ENCODE measurements at regions not wholly inside any gene's neighbourhood (a gene's known extent, or its start where the extent isn't known, plus 50 kb on each side); places are given as distances from the start of the nearest gene placed in this dataset.

DNA sequence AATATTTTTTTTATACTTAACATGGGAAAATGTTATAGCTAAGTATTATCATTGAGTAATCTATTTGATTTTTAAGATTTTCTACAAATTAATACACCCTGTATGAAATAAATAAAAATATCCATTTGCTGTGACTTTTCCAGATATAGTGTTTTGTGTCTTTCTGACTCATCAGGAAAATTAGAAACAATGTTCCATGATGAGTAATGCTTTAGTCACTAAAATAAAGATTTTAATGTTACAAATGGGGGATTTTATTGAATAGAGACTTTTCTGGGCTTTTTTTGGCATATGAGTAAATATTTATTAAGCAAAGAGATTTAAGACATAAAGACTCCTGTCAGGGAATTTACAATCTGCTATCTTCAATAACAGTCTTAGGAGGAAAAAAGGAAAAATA lies 279.2 kb upstream of the NOCT start:
- TF ChIP-seq MAZ (IDR thresholded peaks at IDR 0.05; ENCODE audit: borderline replicate concordance, low read depth, low read length) = no peak
- TF ChIP-seq, protein P1, sequence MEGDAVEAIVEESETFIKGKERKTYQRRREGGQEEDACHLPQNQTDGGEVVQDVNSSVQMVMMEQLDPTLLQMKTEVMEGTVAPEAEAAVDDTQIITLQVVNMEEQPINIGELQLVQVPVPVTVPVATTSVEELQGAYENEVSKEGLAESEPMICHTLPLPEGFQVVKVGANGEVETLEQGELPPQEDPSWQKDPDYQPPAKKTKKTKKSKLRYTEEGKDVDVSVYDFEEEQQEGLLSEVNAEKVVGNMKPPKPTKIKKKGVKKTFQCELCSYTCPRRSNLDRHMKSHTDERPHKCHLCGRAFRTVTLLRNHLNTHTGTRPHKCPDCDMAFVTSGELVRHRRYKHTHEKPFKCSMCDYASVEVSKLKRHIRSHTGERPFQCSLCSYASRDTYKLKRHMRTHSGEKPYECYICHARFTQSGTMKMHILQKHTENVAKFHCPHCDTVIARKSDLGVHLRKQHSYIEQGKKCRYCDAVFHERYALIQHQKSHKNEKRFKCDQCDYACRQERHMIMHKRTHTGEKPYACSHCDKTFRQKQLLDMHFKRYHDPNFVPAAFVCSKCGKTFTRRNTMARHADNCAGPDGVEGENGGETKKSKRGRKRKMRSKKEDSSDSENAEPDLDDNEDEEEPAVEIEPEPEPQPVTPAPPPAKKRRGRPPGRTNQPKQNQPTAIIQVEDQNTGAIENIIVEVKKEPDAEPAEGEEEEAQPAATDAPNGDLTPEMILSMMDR (conservative IDR thresholded peaks at IDR 0.05; ENCODE audit: low read depth, low read length) = no peak
- no peak for TF ChIP-seq BHLHE40 (IDR thresholded peaks at IDR 0.05; ENCODE audit: low read depth, low read length)
- TF ChIP-seq POLR2A (IDR thresholded peaks at IDR 0.05; ENCODE audit: low read depth, low read length) = no peak
- no peak for TF ChIP-seq CEBPB (IDR thresholded peaks at IDR 0.05; ENCODE audit: low read depth, low read length)
- no peak for TF ChIP-seq RAD21 (IDR thresholded peaks at IDR 0.05; ENCODE audit: low read length)
- TF ChIP-seq RFX5 (IDR thresholded peaks at IDR 0.05; ENCODE audit: low read depth, low read length) = no peak
